ENCODE measurements at regions not wholly inside any gene's neighbourhood (a gene's known extent, or its start where the extent isn't known, plus 50 kb on each side); places are given as distances from the start of the nearest gene placed in this dataset.

DNA sequence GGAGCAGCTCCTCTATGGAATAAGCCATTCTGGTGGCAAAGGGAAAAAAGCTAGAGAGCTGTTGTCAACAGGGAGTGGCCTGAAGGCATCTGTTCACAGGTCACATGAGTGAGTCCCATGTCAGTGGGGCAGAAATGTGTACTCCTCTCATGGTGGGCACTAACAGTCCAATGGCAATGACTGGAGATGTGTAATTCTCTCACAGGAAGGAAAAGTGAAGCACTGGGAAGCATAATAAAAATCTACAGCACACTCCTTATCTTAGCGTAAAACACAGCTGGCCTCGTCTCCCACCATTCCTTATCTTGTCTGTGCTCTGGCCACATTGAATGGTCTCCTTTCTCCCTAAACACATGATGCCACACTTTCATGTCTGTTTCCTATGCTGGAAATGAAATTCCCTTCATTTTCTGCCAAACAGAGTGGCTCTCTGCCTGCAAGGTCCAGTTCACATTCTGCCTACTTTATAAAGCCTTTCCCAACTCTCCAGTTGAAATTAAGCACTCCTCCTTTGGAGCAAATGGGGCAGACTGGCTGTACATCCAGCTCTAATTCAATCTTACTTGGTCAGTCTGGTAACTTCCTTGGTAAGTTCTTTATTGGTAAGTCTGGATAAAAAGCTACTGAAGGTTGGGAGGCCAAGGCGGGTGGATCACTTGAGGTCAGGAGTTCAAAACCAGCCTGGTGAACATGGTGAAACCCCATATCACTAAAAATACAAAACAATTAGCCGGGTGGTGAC is 139.8 kb downstream of the RPL22L1 start (continued):
- TF ChIP-seq HLTF (IDR thresholded peaks at IDR 0.05): peak; percentile 81; the same call in 1 of the 2 replicates
- TF ChIP-seq FOXJ3 (CRISPR knock-in tag; IDR thresholded peaks at IDR 0.05): no peak
- TF ChIP-seq NFE2 (IDR thresholded peaks at IDR 0.05; ENCODE audit: low read depth): peak; percentile 54
- peak; percentile 41; the same call in 1 of the 2 replicates for TF ChIP-seq CREB3 (tag; conservative IDR thresholded peaks at IDR 0.05; ENCODE audit: low read depth)
- TF ChIP-seq ZFP1 (CRISPR knock-in tag; IDR thresholded peaks at IDR 0.05): no peak
- no peak for TF ChIP-seq GTF2B (IDR thresholded peaks at IDR 0.05; ENCODE audit: extremely low read depth, insufficient read length)
- TF ChIP-seq, protein P1, sequence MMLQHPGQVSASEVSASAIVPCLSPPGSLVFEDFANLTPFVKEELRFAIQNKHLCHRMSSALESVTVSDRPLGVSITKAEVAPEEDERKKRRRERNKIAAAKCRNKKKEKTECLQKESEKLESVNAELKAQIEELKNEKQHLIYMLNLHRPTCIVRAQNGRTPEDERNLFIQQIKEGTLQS (IDR thresholded peaks at IDR 0.05): peak; percentile 54
- TF ChIP-seq, protein P1 (CRISPR knock-in tag; conservative IDR thresholded peaks at IDR 0.05): no peak
- TF ChIP-seq ZNF668 (CRISPR knock-in tag; IDR thresholded peaks at IDR 0.05): no peak
- TF ChIP-seq BRD9 (IDR thresholded peaks at IDR 0.05; ENCODE audit: low read depth, partially characterized antibody): peak; percentile 98
- TF ChIP-seq KDM5B (IDR thresholded peaks at IDR 0.05; ENCODE audit: insufficient replicate concordance, low read depth, low read length): no peak
- TF ChIP-seq THRB (CRISPR knock-in tag; conservative IDR thresholded peaks at IDR 0.05): peak; percentile 3; the same call in 1 of the 2 replicates
- TF ChIP-seq, protein P2, sequence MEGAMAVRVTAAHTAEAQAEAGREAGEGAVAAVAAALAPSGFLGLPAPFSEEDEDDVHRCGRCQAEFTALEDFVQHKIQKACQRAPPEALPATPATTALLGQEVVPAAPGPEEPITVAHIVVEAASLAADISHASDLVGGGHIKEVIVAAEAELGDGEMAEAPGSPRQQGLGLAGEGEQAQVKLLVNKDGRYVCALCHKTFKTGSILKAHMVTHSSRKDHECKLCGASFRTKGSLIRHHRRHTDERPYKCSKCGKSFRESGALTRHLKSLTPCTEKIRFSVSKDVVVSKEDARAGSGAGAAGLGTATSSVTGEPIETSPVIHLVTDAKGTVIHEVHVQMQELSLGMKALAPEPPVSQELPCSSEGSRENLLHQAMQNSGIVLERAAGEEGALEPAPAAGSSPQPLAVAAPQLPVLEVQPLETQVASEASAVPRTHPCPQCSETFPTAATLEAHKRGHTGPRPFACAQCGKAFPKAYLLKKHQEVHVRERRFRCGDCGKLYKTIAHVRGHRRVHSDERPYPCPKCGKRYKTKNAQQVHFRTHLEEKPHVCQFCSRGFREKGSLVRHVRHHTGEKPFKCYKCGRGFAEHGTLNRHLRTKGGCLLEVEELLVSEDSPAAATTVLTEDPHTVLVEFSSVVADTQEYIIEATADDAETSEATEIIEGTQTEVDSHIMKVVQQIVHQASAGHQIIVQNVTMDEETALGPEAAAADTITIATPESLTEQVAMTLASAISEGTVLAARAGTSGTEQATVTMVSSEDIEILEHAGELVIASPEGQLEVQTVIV (CRISPR knock-in tag; IDR thresholded peaks at IDR 0.05; ENCODE audit: borderline replicate concordance): no peak
- peak; percentile 68 for TF ChIP-seq PRDM10 (IDR thresholded peaks at IDR 0.05; ENCODE audit: partially characterized antibody)
- peak; percentile 93 for TF ChIP-seq ZNF766 (CRISPR knock-in tag; conservative IDR thresholded peaks at IDR 0.05)
- peak; percentile 81 for TF ChIP-seq MYC (IDR thresholded peaks at IDR 0.05; ENCODE audit: low read depth, low read length)
- TF ChIP-seq MYC (CRISPR knock-in tag; IDR thresholded peaks at IDR 0.05; ENCODE audit: borderline replicate concordance, low read depth): no peak

Measured in K562 (cell line).